ENCODE measurements at regions not wholly inside any gene's neighbourhood (a gene's known extent, or its start where the extent isn't known, plus 50 kb on each side); places are given as distances from the start of the nearest gene placed in this dataset.

GRCh38 chr2:10215393-10215935 is 87.2 kb upstream of the HPCAL1 start:
- Histone ChIP-seq H2AFZ (ENCODE audit: low read depth, low read length) (no peak overlapping the region), H3K9me1 (replicated peaks; ENCODE audit: control insufficient read depth, extremely low read depth, insufficient read depth, low read length) (no peaks in the 10 kb centered on the region), H3K36me3 (ENCODE audit: control insufficient read depth in 2 of 2, extremely low read depth in 1 of 2, insufficient read depth in 2 of 2, low read length in 2 of 2) (no peaks in the 10 kb centered on the region), H3K79me2 (ENCODE audit: control insufficient read depth, insufficient read depth, low read length) (no peaks in the 10 kb centered on the region), H3K27me3 (ENCODE audit: control insufficient read depth in 2 of 2, insufficient read depth in 2 of 2, low read length in 2 of 2) (no peaks in the 10 kb centered on the region), H3K9me3 (replicated peaks; ENCODE audit: control insufficient read depth, insufficient read depth, low read length) (no peaks in the 10 kb centered on the region), H3K27ac (ENCODE audit: insufficient read depth, low read depth, low read length) (no peak overlapping the region), H3K4me3 (replicated peaks in 1 of 3; ENCODE audit: insufficient read depth in 1 of 3, low read depth in 1 of 3, low read length in 3 of 3) (no peak overlapping the region), H4K20me1 (replicated peaks; ENCODE audit: control insufficient read depth, extremely low read depth, insufficient read depth, low read length) (no peaks in the 10 kb centered on the region), H3K4me2 (ENCODE audit: insufficient read depth, low read length) (no peak overlapping the region), H3K4me1 (ENCODE audit: control insufficient read depth, extremely low read depth, insufficient read depth, low read length) (no peaks in the 10 kb centered on the region), H3K9ac (replicated peaks; ENCODE audit: extremely low read depth, insufficient read depth, low read length) (no peak overlapping the region)
- FAIRE-seq (no peak), DNase-seq (ENCODE audit: low read depth, low spot score) (no peak)
- no TSS peak for BruUV-seq (replicated peaks)
- TF ChIP-seq EZH2 (IDR thresholded peaks at IDR 0.05; ENCODE audit: borderline replicate concordance, low read depth, low read length, severe bottlenecking): no peak
- no peak for TF ChIP-seq POLR2A (IDR thresholded peaks at IDR 0.05; ENCODE audit: low read depth, low read length)
- TF ChIP-seq CTCF (IDR thresholded peaks at IDR 0.05; ENCODE audit: extremely low read depth in 1 of 2, insufficient read depth in 1 of 2, low read depth in 1 of 2, low read length in 2 of 2): no peak
- TF ChIP-seq FOS (IDR thresholded peaks at IDR 0.05; ENCODE audit: borderline replicate concordance, insufficient read depth, low read length): no peak
- TF ChIP-seq POLR2AphosphoS5 (IDR thresholded peaks at IDR 0.05; ENCODE audit: insufficient read depth, low read depth, low read length): no peak
- TF ChIP-seq GATA2 (IDR thresholded peaks at IDR 0.05; ENCODE audit: insufficient read depth, insufficient read length, low read depth, low read length): no peak
- no peak for TF ChIP-seq JUN (IDR thresholded peaks at IDR 0.05; ENCODE audit: borderline replicate concordance, insufficient read depth, insufficient read length, low read depth)
- no peak for TF ChIP-seq MYC (IDR thresholded peaks at IDR 0.05; ENCODE audit: low read depth, low read length)
- no peak for TF ChIP-seq MAX (IDR thresholded peaks at IDR 0.05; ENCODE audit: insufficient read depth, insufficient read length)
- intact Hi-C loops (cut with micrococcal nuclease) (no loop called here), dilution Hi-C loops (cut with MboI; ENCODE audit: extremely low pct_ligation_motif_present, low sequenced_read_pairs) (no loop called here)
- CTCF ChIA-PET: no interaction called here
- POLR2A ChIA-PET: no interaction called here

All from endothelial cell of umbilical vein (primary cell).